ENCODE measurements at regions not wholly inside any gene's neighbourhood (a gene's known extent, or its start where the extent isn't known, plus 50 kb on each side); places are given as distances from the start of the nearest gene placed in this dataset.

DNA sequence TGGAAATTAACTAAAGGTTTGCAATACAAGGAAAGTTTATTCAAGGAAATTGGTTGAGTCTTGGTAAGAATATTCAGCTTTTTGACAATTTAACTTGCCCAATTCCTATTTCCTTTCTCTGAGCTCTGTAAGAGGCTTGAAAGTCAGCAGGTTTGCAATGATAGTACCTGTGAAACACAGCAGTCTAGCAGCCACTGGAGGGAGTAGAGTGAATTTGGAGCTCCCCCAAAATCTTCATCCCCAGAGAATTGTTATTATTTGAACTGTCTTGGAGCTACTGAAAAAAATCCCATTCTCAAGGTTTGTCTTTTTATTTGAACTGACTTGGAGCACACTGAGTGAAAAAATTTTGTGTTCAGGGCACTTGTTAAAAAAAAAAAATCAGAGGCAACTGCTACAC lies 654.2 kb upstream of the PKN2 start:
- intact Hi-C loops (cut with DNase I) = no loop called here
- no peaks in the 10 kb centered on the region for H3K36me3 ChIP-seq (ENCODE audit: insufficient read depth in 1 of 2, low read depth in 1 of 2)

DNA sequence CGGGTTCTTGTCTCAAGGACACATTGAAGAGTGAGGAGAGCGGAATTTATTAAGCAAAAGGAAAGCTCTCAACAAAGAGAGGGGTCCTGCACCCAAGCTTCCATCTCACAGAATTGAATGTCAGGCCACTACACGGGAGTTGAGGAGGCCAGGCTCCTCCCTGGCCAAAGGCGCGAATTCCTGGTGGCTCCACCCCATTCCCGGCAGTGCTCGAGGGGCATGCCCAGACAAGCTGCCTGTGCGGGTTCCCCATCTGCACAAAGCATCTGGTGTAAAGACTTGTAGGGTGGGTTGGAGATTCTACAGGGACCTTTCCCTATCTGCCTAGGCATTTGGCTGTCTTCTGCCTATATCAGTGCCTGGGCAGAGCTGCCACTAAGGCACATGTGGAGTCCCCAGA lies 648.5 kb upstream of the PKN2 start:
- intact Hi-C loops (cut with DNase I) = no loop called here
- no peaks in the 10 kb centered on the region for H3K36me3 ChIP-seq (ENCODE audit: insufficient read depth in 1 of 2, low read depth in 1 of 2)
- H3K27ac ChIP-seq = no peak overlapping the region
- no peaks in the 10 kb centered on the region for H3K4me1 ChIP-seq
- no peak overlapping the region for H3K4me3 ChIP-seq
- ATAC-seq = no peak
- TF ChIP-seq, protein P1, sequence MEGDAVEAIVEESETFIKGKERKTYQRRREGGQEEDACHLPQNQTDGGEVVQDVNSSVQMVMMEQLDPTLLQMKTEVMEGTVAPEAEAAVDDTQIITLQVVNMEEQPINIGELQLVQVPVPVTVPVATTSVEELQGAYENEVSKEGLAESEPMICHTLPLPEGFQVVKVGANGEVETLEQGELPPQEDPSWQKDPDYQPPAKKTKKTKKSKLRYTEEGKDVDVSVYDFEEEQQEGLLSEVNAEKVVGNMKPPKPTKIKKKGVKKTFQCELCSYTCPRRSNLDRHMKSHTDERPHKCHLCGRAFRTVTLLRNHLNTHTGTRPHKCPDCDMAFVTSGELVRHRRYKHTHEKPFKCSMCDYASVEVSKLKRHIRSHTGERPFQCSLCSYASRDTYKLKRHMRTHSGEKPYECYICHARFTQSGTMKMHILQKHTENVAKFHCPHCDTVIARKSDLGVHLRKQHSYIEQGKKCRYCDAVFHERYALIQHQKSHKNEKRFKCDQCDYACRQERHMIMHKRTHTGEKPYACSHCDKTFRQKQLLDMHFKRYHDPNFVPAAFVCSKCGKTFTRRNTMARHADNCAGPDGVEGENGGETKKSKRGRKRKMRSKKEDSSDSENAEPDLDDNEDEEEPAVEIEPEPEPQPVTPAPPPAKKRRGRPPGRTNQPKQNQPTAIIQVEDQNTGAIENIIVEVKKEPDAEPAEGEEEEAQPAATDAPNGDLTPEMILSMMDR (IDR thresholded peaks at IDR 0.05) = no peak
- 89 to 91% (median 89%) methylated on average over 8 of the region's 8 CpGs for WGBS, 3 donors
- no peak for DNase-seq
- H3K27me3 ChIP-seq (ENCODE audit: insufficient read depth in 3 of 3, low read length in 2 of 3) = no peaks in the 10 kb centered on the region
- H3K9me3 ChIP-seq = peaks cover 10% of the 10 kb centered on the region

More for the DNA sequence above, 654.2 kb upstream of the PKN2 start:
- Histone ChIP-seq H3K27ac (no peak overlapping the region), H3K4me3 (no peak overlapping the region), H3K9me3 (no peaks in the 10 kb centered on the region), H3K4me1 (no peaks in the 10 kb centered on the region), H3K27me3 (ENCODE audit: insufficient read depth in 3 of 3, low read length in 2 of 3) (no peaks in the 10 kb centered on the region)
- DNase-seq = no peak
- no peak for ATAC-seq
- TF ChIP-seq, protein P1 (IDR thresholded peaks at IDR 0.05) = no peak

DNA sequence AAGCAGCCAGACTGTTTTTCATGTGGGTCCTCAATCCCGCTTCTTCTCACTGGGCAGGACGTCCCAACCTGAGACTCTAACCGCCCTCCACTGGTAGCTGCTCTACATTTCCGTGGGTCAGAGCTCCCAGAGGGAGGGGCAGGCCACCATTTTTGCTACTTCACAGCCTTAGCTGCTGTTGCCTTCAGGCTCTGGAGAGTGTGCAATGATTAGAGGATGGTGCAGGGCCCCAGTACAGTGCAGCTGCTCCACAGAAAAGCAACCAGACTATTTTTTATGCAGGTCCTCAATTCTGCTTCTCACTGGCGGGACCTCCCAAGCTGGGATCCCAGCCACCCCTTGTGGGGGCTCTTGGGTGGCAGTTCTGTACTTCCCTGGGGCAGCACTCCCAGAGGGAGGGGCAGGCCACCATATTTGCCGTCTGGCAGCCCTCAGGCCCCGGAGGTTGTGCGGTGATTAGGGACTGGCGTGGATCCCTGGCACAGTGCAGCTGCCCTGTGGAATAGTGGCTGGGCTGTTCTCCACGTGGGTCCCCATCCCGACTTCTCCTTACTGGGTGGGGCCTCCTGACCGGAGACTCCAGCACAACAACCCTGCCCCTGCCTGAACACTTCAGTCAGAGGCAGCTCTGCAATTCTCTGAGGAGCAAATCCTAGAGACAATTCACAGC lies 647.6 kb upstream of the PKN2 start:
- TF ChIP-seq, protein P1 (IDR thresholded peaks at IDR 0.05) = no peak
- H3K36me3 ChIP-seq (ENCODE audit: insufficient read depth in 1 of 2, low read depth in 1 of 2) = no peaks in the 10 kb centered on the region
- ATAC-seq = no peak
- H3K27ac ChIP-seq = no peak overlapping the region
- intact Hi-C loops (cut with DNase I) = no loop called here
- H3K27me3 ChIP-seq (ENCODE audit: insufficient read depth in 3 of 3, low read length in 2 of 3) = no peaks in the 10 kb centered on the region
- WGBS, 3 donors = 64 to 71% (median 69%) methylated on average over 12 of the region's 12 CpGs
- DNase-seq = no peak
- peaks cover 10% of the 10 kb centered on the region for H3K9me3 ChIP-seq
- no peaks in the 10 kb centered on the region for H3K4me1 ChIP-seq
- H3K4me3 ChIP-seq = no peak overlapping the region

DNA sequence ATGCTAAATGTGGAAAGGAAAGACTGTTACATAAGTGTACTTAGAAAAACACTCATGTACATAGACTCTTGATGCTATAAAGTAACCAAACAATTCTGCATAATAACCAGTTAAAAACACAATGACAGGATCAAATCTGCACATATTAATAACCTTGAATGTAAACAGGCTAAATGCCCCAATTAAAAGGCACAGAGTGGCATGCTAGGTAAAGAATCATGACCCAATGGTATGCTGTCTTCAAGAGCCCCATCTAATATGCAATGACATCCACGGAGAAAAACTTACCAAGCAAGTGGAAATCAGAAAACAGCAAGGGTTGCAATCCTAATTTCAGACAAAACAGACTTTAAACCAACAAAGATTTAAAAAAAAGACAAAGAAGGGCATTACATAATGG lies 644.8 kb upstream of the PKN2 start:
- ATAC-seq (no peak), DNase-seq (no peak)
- peaks cover 10% of the 10 kb centered on the region for H3K9me3 ChIP-seq
- no peak overlapping the region for H3K27ac ChIP-seq
- no peaks in the 10 kb centered on the region for H3K27me3 ChIP-seq (ENCODE audit: insufficient read depth in 3 of 3, low read length in 2 of 3)
- H3K4me3 ChIP-seq = no peak overlapping the region
- H3K4me1 ChIP-seq = no peaks in the 10 kb centered on the region
- TF ChIP-seq, protein P1 (IDR thresholded peaks at IDR 0.05) = no peak
- H3K36me3 ChIP-seq (ENCODE audit: insufficient read depth in 1 of 2, low read depth in 1 of 2) = no peaks in the 10 kb centered on the region
- 63 to 81% (median 77%) methylated on average over 1 of the region's 1 CpG for WGBS, 3 donors
- intact Hi-C loops (cut with DNase I) = no loop called here

DNA sequence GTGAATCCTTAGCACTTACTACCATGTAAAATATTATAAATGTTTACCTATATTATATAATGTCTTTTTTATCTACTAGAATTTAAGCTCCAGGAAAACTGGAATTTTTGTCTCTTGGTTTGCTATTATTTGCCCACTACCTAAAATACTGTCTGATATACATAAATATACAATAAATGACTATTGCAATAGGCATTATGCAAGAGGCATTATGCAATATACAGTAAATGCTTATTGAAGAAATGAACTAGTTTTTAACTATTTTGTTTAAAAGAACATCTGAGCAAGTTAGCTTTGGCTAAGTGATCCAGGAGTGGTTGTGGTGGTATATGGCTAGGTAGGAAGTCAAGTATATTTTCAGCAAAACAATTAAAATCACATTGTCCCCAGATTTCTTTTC lies 640.2 kb upstream of the PKN2 start:
- H3K27ac ChIP-seq = no peak overlapping the region
- intact Hi-C loops (cut with DNase I) = no loop called here
- H3K4me1 ChIP-seq = no peaks in the 10 kb centered on the region
- no peak for DNase-seq
- TF ChIP-seq, protein P1 (IDR thresholded peaks at IDR 0.05) = no peak
- H3K27me3 ChIP-seq (ENCODE audit: insufficient read depth in 3 of 3, low read length in 2 of 3) = no peaks in the 10 kb centered on the region
- H3K9me3 ChIP-seq = peaks cover 10% of the 10 kb centered on the region
- ATAC-seq = no peak
- H3K4me3 ChIP-seq = no peak overlapping the region
- H3K36me3 ChIP-seq (ENCODE audit: insufficient read depth in 1 of 2, low read depth in 1 of 2) = no peaks in the 10 kb centered on the region
